HG03280 (cell line): ENCODE measurements at regions not wholly inside any gene's neighbourhood (a gene's known extent, or its start where the extent isn't known, plus 50 kb on each side); places are given as distances from the start of the nearest gene placed in this dataset.

Source experiments
- ATAC-seq: cut with Tn5 transposase; IDR thresholded peaks from one replicate; pipeline ENCODE4 v1.9.1; 2021; ENCODE audit warnings: mild to moderate bottlenecking, moderate library complexity; ENCODE audit not compliant: unreplicated experiment

DNA sequence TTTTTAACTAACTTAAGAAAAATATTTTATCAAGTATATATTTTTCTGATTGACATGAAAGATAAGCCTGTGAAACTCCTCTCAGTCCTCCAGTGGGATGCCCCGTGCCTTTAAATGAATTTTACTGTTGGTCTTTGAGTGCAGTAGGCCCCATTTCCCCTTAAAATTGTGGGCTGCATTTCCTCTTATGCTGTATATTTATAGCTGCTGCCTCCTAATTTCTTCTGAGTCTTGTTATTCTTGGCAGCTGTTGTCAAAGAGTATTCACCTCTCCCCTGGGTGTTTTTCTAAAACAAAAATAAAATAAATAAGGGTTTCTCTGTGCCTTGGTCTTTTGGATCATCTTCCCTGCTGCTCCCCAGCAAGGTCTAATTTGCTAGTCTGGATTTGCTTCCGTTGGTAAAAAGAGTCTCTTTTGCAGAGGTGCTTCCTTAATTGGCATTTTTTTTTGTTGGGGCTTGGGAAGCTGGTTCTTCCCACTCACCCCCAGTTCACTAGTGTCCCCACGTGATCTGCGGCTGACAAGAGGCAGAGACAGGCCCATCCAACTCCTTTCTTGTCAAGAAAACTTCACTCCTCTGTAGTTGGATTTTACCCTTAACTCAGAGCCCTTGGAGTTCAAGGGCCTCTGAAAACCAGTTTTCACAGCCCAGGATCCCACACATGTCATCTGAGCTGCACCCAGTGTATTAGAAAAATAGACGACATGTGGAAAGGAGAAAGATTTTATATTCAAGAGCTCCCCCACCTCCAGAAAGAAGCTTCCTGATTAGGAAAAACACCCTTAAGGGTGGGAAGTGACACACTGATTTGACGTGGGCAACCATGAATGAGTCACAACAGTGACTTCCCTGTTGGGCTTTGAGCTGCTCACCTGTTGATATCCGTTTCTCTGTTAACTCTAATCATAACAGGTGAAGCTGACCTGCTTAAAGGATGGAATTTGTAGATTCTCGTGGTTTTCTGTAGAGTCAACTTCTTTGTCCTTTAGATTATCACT, 431.5 kb downstream of the DCDC2C start:
- ATAC-seq: no peak

DNA sequence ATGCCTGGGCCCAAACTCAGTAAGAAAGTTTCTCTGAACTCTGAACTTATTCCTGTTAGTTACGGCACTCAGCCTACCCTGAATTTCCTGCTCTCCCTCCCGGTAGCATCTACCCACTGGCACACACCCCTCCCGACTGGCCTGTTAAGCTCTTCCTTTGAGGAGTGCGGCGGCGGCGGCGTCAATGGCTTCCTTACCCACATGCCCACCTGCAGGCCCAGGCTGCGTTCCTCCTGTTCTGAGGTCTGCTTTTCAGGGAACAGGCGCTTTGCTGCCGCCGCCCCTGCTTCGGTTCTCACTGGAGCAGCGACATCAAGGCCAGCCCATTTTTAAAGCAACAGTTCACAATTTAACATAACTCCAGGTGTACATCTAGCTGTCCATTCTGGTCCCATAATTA, 432.4 kb downstream of the DCDC2C start:
- ATAC-seq: no peak

DNA sequence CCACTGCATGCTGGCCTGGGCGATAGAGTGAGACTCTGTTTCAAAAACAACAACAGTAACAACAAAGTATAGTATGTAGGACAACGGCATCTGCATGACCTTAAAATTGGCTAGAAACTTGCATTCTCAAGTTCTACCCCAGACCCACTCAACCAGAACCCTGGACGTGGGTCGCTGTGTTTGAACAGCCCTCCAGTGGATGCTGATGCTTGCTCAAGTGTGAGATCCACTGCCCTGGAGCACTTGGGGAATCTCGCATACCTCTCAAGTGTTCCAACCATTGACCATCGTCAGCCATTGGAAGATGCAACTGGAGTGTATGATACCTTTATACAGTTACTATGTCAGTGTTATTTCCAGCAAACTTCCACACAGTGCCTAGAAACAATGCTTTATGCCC, 435.9 kb downstream of the DCDC2C start:
- ATAC-seq: no peak

DNA sequence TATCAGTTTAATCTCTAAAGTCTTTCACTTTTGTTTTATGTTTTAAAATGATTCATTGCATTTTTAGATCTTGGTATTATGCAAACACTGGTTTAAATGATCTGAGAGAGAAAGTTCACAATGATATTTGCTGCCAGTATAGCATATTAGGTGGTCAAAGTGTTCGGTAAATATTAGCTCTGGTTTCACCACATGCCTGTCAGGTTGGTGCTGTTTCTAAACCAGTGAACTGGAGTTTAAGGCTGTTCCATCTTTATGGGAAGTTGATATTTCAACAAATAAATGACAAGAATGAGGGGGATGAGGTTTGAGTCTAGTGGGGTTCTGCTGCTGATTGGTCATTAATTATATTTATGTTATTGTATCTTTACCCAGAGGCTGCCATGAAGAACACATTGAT, 436.4 kb downstream of the DCDC2C start:
- no peak for ATAC-seq

DNA sequence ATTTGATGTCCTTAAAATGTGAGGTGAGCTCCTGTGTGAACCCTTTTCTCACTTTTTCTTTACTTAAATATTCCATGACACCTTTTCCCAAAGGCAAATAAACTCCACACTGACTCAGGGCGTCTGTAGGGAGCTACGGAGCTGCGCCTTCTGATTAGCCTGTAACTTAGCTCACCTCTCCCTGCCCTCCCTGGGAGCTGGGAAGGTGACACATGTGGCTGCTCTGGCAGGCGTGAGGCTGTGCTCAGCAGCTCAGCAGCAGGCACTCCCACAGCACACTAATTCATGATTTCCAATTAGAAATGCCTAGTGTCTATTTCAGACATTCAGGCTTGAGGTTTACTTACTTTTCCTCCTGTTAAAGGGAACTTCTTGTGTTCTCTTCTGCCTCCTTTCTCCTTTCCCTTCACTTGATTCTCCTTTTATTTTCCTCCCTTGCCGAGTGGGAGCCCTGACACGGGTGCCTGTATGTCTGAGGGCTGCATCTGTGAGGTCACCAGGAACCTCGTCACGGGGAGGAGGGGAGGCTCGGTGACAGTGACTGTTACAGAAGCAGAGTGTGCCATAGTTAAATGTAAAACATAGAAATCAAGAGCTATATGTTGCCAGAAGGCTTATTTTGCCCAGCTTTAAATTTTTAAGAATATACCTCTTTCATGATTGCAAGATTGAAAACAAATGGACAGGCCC, 437.1 kb downstream of the DCDC2C start:
- ATAC-seq: no peak

DNA sequence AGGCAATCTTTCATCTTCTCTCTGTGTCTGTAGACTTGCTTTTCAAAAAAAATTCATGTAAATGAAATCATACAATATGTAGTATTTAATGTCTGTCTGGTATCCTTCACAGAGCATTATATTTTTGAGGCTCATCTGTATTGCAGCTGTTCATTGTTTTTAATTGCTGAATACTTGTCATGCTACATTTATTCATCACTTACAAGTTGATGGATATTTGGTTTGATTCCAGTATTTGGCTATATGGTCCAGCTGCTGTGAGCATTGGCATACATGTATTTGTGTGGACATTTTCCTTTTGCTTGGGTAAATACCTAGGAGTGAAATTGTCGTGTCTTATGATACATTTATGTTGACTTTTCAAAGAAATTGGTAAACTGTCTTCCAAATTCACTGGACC, 441.4 kb downstream of the DCDC2C start:
- no peak for ATAC-seq

DNA sequence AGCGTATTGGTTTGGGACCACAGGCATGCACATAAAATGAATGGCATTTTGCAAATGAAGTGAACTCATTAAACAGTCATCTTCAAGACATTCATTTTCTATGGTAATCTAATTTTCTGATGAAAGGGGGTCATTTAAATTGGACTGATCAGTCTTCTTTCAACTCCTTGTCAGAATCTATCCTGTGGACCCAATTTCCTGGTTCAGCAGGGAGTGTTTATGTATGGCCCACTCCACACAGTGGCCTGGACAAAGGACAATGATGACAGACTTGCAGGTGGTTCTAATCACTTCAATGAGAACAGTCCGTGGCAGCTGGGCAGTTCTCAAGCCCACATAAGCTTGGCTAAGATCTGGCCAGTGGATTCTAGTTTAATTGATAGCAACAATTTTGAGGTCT, 448.1 kb downstream of the DCDC2C start:
- no peak for ATAC-seq

DNA sequence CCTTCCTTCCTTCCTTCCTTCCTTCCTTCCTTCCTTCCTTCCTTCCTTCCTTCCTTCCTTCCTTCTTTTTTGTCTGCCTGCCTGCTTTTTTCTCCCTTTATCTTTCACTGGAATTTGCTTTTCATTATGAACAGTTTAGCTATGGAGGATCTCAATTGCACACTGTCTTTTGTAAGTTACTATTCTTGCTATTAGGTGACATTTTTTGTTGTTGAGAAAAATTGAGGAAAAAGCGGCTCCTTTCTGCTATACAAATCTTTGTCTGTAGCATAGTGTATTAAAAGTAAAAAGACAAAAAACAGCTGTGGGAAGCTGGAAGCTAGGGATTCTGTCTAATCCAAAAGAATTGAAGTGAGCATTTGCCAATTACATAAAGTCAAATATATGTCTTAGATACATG, 448.7 kb downstream of the DCDC2C start:
- ATAC-seq: no peak

DNA sequence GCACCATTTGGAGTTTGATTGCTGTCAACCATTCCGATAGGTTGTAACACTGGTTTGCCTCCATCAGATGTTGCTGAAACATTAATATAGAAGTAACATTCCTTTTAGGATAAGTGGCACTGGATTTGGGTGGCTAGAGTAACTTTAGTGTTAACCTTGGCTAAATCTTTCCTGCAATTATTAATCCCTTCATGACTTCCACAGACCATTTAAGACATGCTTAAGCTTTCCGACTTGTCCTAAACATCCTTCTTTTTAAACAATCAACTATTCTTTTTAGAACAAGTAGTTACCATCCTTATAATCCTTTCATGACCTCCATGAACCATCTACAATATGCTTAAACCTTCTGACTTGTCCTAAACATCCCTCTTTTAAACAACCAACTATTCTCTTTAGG, 465.5 kb downstream of the DCDC2C start:
- ATAC-seq: no peak

DNA sequence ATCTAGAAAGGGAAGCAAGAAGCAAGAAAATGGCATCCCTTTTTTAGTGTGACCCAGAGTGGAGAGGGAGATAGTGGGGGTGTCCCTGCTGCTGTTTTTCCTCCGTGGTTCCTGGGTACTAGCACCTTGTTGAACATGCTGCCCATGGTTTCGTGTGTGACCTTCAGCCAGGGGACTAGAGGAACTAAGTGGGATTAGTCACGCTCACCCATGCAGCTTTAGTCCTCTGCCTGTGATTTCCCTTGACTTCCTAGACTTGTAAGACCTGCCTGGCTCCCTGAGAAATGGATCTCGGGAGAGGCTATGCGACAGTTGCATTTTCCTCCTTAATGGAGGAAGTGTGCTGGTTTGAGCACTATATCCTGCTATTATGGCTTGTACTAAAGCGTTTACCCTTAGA, 471.4 kb downstream of the DCDC2C start:
- ATAC-seq: no peak

DNA sequence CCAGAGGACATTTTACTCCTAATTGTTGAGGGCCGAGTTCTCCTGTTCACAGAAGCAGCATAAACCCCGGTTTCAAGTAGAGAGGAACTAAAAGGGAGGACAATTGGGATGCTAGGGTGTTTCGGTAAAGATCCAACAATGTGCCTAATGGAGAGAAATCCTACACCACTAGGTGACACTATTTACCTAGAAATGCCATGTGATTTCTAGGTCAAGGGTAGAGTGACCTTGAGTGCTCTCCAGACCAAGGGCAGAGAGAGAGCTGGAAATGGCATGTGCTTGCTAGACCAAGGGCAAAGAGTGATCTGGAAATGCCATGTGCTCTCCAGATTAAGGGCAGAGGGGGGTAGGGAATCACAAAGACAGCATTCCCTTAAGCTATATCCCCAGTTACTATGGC, 472.0 kb downstream of the DCDC2C start:
- no peak for ATAC-seq

DNA sequence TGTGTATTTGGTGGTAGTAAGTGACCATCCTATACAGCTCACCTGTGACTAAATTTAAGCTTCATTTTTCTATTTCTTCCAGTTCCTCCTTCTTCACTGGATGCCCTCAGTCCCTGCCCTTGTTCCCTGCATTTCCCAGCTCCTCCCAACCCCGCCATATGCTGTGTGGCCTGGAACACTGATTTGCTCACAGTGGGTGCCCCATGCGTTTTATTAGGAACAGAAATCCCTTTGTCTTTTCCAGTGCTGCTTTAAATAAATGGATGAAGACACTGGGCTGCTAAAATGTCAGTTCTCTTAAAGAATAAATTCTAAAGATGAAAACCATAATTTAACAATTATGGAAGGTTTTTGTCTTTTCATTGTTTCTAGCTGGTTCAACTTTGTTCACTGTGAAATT, 477.3 kb downstream of the DCDC2C start:
- ATAC-seq: no peak

DNA sequence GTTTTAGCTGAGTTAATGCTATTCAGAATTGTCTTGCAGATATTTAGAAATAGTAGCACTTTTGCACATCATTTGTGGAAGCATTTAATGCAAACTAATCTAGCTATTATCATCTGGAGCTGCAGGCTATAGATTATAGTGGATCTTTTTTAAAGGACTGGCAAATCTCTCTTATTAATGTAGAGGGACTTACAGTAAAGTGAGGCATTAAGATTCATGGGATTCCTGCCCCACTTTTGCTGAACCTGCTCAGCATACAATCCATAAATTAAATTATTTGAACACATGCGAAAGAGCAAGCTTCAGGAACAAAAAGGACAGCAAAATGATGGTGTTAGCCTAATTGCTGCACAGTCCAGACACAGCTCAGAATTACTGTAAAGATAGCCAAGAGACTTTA, 477.7 kb downstream of the DCDC2C start:
- no peak for ATAC-seq

DNA sequence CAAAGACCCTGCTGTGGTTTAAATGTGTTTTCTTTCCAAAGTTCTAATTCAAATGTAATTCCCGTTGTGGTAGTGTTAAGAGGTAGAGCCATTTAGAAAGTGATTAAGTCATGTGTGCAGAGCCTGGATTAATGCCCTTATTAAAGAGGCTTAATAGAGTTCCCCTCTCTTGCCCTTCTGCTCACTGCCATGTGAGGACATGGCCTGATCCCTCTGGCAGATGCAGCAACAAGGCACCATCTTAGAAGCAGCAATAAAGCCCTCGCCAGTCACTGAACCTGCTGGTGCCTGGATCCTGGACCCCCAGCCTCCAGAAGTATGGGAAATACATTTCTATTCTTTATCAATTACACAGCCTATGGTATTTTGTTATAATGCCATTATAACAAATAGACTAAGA, 485.2 kb downstream of the DCDC2C start:
- no peak for ATAC-seq

DNA sequence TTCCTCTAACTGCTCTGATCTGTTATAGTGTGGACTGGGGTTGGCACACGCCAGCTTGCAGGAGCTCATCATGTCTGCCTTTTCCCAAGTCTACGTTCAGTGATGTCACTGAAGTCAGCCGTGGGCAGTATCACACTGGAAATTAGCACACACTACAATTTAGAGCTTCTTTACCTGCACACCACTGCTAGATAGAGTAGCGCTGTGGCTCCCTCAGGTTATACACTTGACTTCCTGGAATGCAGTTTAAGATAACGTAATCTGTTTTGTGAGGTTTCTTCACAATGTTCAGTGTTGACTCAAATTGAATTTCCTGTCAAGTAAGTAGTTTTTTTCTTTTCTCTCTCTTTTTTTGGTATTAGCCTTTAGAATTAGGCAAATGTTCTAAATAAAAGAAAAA, 487.2 kb downstream of the DCDC2C start:
- no peak for ATAC-seq

DNA sequence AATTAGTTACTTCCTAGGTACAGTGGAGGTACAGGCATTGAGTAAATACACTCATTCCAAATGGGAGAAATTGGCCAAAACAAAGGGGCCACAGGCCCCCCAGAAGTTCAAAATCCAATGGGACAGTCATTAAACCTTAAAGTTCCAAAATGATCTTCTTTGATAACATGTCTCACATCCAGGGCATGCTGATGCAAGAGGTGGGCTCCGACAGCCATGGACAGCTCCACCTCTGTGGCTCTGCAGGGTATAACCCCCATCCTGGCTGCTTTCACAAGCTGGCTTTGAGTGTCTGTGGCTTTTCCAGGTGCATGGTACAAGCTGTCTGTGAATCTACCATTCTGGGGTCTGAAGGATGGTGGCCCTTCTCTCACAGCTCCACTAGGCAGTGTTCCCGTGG, 488.7 kb downstream of the DCDC2C start:
- ATAC-seq: no peak

DNA sequence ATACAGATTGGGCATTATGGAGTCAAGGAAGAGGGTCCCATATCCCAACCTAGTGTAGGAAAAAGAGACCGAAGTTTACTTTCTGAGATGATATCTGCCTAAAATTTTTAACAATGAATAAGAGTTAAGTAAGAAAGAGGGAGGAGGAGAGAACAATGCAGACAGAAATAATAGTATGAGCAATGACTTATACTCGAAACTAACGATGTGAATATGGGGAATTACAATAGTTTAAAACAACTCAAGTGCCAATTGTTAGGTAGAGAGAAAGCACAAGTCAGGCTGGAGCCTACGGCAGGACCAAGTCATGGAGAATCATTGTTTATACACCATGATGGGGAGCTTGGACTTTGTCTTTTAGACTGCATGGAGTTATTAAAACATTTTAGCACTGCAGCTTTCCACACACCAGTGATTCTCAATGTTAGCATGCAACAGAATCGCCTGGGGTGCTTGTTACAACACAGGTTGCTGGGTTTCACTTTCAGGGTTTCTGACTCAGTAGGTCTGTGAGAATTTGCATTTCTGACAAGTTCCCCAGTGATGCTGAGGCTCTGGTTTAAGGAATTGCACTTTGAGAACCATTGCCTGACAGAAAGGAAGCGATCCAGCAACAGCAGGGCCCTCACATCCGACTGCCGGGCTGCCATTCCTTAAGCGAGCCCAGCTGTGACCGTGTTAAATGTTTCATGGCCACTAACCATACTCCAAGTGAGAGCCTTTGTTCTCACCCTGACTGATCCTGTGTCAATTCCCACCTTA, 511.2 kb downstream of the DCDC2C start:
- ATAC-seq: no peak

DNA sequence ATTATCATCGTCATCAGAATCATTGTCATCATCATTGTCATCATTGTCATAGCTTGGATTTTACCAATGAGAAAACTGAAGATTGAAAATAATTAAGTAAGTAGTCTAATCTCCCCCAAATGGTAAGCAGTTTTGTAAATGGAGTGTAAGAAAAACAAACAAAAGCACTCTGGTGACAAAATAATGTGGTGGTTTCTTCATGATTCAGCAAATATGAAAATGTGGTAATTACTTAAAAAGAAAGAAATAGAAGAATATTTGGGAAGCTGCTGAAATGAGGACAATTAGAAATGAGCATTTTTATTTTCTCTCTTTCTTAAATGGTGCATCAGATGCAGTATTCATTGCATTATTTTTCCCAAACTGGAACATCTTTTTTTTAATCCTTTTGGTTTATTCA, 514.4 kb downstream of the DCDC2C start:
- no peak for ATAC-seq

DNA sequence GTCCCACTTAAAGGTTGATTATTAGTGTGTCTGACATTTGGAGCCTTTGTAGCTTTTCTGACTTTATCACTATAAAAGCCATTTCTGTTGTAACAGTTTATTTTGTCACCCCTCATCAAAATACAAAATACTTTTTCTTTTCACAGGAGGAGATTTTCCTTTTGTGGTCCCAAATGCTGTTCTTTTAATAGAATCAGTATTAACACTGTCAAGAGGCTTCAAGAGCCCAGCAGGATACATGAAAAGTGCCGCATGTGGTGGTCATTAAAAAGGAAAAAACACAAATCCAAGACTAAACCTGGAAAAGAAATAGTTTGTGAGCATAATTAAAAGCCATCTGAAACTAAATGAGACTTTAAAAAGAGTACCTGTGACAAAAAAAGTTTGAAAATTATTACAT, 515.7 kb downstream of the DCDC2C start:
- no peak for ATAC-seq

DNA sequence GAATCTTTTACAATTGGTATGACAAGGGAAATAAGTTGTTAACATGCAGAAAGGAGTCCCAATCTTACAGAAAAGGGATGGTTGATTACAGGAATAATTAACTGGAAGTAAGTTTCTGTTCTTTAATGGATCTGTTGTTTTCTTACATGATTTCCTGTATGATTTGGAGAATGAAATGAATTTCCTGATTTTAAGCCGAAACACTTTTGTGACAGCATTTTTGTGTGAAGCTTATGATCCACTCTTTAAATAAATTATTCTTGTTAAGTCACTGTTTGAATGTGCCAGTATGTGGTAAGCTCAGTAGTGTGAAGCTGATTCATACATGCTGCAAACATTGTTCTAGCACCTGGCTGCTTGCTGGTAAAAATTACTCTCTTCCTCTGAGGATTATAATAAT, 516.2 kb downstream of the DCDC2C start:
- ATAC-seq: no peak

DNA sequence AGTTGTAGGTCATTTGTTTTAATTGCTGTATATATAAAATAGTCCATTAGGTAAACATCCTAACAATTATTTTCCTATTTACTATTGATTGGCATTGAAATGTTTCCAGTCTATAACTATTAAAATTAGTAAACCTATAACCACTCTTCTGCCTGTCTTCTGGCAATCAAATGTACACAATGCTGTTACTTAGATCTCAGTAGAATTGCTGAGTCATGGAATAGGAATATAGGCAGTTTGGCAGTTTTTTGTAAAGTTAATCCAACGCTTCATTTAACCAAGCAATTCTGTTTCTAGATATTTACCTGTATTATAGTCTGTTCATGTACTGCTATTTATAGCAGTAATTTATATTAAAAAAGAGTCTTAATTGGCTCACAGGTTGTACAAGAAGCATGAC, 518.1 kb downstream of the DCDC2C start:
- no peak for ATAC-seq

DNA sequence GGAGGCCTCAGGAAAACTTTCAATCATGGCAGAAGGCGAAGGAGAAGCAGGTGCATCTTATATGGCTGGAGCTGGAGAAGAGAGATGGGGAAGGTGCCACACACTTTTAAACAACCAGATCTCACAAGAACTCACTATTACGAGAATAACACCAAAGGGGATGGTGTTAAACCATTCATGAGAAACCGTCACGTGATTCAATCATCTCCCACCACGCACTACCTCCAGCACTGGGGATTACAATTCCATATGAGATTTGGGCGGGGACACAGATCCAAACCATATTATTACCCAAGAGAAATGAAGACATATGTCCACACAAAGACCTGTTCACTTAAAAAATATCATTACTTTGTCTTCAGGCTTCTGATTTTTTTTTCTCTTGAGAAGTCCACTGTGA, 518.5 kb downstream of the DCDC2C start:
- ATAC-seq: no peak
